MM.1S (cell line): ENCODE measurements at regions not wholly inside any gene's neighbourhood (a gene's known extent, or its start where the extent isn't known, plus 50 kb on each side); places are given as distances from the start of the nearest gene placed in this dataset.

Experiments
- EZH2phosphoT487 ChIP-seq: fragments of 300-600 bp; sonication (generic); IDR thresholded peaks from 2 replicates; pipeline ENCODE4 v1.6.1; 2018; ENCODE audit warnings: antibody characterized with exemption, low read length
- TF ChIP-seq, protein P1 (sequence below): fragments of 300-600 bp; sonication (generic); IDR thresholded peaks from 2 replicates; pipeline ENCODE4 v1.5.1; 2016; ENCODE audit warnings: antibody characterized with exemption, low read length, mixed read lengths

DNA sequence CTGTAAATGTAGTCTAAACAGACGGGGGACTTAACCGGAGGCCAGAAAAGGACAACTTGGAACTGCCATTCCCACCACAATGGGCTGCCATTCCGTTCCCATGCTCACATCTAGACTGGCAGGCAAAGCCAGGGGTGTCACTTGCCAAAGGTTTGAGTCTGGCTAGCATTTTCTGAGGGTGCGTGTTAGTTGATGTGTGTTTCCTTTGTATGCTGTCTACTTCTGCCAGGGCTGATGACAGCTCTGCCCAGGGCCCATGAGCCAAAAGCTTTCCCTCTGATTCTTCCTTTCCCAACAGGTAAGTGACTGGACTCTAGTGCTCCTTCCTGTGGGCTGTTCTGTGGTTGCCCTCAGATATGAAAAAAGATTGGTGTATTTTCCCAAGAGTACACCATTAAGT lies 68.0 kb downstream of the ZNF608 start:
- TF ChIP-seq, protein P1, sequence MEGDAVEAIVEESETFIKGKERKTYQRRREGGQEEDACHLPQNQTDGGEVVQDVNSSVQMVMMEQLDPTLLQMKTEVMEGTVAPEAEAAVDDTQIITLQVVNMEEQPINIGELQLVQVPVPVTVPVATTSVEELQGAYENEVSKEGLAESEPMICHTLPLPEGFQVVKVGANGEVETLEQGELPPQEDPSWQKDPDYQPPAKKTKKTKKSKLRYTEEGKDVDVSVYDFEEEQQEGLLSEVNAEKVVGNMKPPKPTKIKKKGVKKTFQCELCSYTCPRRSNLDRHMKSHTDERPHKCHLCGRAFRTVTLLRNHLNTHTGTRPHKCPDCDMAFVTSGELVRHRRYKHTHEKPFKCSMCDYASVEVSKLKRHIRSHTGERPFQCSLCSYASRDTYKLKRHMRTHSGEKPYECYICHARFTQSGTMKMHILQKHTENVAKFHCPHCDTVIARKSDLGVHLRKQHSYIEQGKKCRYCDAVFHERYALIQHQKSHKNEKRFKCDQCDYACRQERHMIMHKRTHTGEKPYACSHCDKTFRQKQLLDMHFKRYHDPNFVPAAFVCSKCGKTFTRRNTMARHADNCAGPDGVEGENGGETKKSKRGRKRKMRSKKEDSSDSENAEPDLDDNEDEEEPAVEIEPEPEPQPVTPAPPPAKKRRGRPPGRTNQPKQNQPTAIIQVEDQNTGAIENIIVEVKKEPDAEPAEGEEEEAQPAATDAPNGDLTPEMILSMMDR, result no peak
- TF ChIP-seq EZH2phosphoT487, result no peak
